HG02763 (cell line): ENCODE measurements at regions not wholly inside any gene's neighbourhood (a gene's known extent, or its start where the extent isn't known, plus 50 kb on each side); places are given as distances from the start of the nearest gene placed in this dataset.
"Not testable (repeated sequence)": the region's sequence is repeated elsewhere in the genome, so short reads cannot be mapped to it uniquely, and the experiment has no call there.

ENCODE experiments used
- ATAC-seq: cut with Tn5 transposase; IDR thresholded peaks from one replicate; pipeline ENCODE4 v1.9.1; 2021; ENCODE audit warnings: mild to moderate bottlenecking, moderate library complexity; ENCODE audit not compliant: unreplicated experiment

DNA sequence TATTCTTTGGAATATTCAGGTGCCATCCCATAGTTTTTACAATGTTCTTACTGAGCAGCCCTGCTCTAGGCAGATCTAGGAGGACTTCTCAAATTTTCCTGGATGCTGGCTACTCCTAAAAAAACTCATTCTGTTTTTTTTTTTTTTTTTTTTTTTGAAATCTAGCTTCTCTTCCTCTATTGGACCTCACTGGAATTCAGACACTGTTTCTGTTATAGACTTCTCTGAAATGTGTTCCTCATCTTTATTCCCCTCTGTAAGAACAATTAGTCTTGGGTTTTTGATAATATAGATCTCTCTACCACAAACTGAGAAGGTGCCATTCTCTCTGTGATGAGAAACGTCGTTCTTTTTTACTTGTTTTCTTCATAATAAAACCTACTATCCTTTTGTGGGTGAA lies 115.3 kb upstream of the CCND2 start:
- no peak for ATAC-seq

DNA sequence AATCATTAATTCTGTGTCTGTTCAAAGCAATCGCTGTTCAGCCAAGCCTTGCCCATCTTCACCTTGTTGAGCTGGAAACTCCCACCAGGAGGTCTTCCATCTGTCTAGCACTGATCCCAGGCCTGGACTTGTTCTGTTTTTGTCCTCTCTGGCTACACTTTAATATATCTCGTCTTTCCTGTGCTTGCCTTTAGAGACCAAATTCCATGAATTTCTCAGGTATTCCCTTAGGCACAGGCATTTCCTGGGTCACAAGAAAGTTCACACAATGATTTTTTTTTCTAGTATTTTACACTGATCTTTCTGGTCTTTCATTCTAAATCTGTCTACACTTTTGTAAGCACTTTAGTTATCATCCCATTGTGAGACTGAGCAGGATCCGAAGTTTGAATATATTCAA lies 116.4 kb upstream of the CCND2 start:
- no peak for ATAC-seq

DNA sequence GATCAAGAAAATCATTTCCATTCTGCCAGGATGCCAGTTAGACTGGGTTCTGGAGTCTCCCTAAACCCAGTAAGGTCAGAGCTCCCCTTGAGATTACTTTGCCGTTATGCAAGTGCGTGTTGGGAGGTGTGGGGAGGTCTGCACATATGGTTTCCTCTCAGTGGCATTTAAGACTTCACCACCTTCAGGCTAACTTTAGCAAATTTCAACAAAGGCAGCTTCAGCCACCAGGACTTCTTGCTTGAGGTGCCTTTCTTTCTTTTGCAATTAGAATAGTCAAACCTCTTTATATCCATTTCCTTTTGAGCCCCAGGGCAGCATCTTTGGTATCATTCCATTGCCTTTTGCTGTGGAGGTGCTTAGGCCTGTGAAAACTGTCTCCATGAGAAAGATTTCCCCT lies 117.2 kb upstream of the CCND2 start:
- no peak for ATAC-seq

DNA sequence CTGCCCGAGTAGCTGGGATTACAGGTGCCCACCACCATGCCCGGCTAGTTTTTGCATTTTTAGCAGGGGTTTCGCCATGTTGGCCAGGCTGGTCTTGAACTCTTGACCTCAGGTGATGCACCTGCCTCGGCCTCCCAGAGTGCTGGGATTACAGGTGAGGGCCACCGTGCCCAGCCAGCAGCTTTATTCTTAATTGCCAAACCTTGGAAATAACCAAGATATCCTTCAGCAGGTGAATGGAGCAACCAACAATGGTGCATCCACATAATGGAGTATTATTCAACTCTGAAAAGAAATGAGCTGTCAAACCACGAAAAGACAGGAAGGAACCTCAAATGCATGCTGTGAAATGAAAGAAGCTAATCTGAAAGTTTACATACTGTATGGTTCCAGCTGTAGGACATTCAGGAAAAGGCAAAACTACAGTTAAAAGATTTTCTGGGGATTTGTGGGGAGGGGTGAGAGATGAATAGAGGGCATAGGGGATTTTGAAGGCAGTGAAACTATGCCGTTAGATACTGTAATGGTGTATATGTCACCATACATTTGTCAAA lies 118.8 kb upstream of the CCND2 start:
- no peak for ATAC-seq

DNA sequence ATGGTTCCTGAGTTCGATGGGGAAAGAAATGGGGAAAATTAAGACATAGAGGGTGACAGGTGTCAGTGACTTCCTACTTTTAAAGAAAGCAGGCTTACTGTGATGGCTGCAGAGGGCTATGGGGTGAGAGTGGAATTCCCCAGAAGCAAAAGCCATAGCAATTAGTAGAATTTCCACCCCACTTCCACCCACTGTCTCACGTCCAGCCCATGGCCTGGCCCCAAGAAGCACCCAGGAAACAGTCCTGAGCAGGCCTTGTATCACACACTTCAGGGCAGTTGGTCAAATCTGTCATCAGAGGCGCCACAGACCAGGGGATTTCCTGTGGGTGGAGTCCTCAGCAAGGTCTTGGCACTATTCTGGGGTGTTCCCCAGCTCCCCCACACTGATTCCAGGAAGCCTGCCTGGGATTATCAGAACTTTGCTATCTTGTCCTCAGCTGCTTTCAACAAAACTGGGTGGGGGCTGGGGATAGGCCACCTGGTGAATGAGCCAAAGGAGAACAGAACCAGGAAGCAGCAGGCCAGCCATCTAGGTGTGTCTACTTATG lies 120.1 kb upstream of the CCND2 start:
- peak; percentile 75 for ATAC-seq

DNA sequence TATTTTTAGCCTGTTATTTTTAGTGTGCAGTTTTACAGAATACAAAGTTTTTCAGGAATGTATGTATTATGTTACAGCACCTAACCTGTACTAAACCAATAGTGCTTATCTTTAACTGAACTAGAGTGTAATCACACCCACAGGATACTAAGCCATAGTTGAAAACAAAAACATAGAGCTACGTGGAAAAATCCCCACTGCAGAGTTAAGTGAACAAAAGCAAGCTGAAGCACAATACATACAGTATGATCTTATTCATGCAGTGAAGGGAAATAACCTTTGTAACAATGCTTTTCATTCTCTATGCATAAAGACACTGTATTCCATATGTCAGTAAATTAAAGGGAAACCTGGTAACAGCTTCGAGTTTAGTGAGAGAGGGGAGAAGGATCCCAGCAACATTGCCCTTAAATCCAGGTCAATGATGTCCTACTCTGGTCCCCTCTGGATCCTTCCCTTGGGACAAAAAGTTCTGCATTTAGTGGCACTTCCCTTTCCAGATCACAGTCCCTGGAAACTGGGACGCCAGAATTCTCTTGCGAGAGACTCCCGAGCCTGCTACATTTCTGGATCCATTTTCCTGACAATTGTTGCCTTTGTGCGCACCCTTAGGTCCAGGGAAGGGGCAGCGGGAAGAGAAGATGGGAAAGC lies 121.3 kb upstream of the CCND2 start:
- ATAC-seq: no peak

DNA sequence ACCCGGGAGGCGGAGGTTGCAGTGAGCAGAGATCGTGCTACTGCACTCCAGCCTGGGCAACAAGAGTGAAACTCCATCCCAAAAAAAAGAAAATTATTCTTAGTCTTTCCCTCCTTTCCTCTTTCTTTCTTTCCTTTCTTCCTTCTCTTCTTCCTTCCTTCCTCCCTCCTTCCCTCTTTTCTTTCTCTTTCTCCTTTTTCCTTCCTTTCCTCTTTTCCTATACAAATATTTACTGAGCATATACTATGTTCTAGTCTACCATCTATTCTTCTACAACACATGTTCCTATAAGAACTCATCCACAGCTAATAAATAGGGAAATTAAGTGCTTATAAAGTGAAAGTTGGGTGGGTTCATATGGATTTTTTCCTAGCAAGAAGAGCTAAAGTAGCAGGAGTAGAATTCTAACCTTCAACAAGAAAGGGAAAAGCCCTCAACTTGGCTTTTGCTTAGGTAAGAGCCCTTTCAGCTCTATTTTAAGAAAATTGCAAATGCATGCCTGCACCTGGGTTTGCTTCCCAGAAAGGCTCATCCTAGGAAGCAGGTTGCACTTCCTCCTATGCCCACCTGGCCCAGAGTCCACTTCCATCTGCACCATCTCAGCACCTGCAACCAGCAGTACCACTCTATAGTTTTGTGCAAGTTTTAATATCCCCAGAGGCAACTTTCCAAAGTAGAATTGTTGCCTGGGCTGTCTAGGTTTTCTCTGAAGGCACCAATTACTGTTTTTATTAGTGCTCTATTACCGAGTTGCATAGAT lies 122.0 kb upstream of the CCND2 start:
- ATAC-seq: no peak

DNA sequence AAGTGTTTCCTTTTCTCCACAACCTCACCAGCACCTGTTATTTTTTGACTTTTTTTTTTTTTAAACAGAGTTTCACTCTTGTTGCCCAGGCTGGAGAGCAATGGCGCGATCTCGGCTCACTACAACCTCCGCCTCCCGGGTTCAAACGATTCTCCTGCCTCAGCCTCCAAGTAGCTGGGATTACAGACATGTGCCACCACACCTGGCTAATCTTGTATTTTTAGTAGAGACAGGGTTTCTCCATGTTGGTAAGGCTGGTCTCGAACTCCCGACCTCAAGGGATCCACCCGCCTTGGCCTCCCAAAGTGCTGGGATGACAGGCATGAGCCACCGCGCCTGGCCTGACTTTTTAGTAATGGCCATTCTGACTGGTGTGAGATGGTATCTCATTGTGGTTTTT lies 123.2 kb upstream of the CCND2 start:
- ATAC-seq: not testable (repeated sequence)

DNA sequence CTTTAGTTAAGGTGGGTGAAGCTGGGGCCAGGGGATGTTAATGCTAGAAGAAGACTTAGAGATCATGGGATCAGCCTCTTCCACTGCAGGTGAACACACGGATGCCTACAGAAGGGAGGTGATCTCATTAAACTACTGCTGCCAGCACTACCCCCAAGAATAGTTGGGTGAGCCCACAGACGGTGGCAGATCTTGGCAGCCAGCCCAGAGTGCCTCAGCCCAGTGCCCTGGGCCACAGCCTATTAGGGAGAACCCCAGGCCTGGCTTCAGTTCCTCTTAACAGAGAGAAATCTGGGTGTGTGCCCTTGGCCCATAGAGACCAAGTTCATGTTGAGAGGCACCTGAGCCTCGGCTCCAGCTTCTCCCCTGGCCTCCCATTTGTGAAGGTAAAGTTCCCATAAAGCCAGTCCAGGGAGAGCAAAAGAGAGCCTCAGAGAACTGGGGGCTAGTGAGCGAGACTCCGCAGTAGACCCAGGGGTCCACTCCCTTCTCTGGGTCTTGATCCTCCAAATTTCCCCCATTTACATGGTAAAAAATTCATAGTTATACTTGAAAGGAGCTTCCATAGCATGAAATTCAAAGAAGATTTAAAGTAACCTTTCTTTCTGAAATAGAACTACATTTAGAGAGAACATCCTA lies 125.0 kb upstream of the CCND2 start:
- ATAC-seq: peak; percentile 56

DNA sequence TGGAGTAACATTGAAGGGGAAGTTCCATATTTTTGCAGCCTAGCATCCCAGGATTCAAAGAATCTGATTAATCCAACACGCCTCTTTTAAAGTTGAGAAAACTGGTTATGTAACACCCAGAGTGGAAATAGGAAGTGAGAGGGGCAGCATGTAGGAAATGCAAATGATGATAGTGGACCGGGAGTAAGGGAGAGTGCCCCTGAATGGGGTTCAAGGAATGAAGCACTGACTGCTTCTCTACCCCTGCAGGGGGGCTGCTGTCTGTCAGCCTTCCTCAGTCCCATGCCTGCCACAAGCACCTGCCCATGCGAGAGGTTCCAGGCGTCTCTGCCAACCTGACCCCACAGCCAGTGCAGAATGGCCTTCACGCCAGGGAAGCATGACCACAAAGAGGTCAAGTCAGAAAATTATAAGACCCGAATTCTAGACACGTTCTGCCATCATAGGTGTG lies 126.5 kb upstream of the CCND2 start:
- no peak for ATAC-seq

DNA sequence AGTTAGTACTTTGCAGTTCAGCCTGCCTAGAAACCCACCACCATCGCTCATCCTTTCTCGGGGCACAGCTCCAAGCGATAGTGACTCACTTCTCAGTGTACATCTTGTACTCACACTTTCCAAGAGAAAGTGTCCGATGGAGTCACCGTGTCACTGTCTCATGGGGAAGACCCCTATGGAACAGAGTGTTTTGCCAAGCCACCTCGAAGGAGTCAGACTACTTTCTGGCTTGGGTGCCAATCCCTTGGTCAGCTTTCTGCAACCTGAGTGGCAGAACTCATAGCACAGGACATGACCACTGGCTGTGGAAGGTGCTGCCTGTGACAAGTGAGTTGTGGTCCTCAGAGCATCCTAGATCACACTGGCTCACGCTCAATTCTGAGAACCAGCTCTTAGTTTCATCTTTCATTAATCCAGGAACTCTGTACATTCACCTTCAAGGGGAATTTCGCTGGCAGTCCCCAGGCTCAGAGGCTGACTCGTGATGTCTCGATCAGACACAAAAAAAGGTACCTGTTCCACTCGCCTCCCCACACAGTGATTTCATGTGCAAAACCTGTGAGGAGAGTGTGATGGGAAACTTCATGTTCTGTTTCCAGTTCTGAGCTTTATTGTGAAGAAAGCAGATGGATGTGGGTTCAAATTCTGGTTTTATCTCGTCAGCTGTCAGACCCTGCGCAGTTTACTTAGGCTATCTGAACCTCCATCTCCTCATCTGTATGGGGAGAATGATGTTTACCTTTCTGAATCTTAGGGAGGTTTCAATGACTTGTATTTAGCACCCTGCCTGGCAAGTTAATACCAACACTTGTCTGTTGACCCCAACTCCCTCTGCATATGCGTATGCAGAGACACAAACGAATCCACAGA lies 127.3 kb upstream of the CCND2 start:
- no peak for ATAC-seq

DNA sequence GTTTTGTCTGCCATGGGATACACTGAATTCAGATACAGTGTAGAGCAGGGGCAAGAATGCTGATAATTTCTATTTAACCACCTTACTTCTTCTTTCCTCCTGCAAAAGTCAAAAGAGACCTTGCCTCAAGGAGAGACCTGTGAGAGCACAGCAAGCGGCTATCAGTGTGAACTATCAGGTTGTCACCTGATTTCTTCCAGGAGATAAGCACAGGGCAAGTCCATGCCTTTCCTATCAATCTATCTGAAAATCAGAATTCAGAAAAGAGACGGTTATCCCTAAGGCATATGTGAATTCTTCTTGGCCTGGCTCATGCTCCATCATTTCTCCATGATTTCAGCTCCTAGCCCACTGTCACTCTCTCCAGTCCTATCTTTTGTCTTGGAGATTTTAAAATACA lies 128.9 kb upstream of the CCND2 start:
- no peak for ATAC-seq

DNA sequence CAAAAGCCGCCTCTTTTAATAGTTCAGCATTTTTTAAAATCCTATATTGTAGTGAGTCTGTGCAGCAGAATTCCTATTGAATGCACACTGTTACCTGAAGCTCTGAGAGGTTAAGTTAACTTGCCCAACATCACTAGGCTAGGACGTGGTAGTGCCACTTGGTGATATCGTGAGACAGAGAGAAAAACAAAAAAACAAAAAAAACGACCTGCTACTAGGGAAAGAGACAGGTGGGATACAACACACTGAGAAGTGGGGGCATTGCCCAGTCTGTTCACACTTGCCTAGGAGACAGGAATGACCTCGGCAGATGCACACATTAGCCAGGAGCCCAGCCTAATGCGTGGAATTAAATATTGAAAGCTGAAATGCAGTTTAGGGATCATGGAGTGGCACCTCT lies 129.7 kb upstream of the CCND2 start:
- ATAC-seq: no peak

DNA sequence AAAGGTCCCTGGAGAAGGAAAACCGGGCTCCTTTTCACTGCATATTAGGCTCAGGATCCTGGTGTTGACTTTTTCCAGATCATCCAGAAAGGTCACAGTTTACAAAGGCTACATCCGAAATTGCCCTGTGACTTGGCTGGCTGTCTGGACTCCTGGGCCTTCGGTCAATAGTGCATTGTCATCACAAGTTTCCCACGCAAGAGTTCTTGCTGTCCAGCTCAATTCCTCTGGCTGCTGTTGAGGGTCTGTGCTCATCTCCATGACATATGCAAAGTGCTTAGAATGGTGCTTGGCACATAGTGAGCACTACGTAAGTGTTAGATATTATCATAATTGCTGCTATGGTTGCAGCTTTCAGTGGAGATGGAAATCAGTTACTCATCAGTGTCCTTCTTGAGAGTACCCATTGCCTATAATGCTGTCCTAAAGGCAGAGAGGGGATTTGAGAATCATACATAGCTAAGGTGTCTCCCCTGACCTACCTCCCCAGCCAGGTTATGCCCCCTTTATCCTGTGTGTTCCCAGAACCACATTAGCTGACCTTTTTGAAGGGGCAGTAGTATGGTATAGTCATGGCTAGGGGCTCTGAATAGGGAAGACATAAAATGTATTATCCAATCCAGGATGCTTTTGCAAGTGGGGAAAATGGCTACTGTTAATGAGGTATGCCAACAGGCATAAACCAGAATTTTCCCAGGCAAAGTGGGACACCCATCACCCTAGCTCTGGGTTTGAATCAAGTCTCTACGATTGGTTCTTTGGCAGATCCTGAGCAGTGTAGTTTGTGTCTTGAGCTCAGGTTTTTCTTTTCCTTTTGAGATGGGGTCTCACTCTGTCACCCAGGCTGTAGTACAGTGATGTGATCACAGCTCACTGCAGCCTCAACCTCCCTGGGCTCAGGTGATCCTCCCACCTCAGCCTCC lies 132.0 kb upstream of the CCND2 start:
- ATAC-seq: no peak

DNA sequence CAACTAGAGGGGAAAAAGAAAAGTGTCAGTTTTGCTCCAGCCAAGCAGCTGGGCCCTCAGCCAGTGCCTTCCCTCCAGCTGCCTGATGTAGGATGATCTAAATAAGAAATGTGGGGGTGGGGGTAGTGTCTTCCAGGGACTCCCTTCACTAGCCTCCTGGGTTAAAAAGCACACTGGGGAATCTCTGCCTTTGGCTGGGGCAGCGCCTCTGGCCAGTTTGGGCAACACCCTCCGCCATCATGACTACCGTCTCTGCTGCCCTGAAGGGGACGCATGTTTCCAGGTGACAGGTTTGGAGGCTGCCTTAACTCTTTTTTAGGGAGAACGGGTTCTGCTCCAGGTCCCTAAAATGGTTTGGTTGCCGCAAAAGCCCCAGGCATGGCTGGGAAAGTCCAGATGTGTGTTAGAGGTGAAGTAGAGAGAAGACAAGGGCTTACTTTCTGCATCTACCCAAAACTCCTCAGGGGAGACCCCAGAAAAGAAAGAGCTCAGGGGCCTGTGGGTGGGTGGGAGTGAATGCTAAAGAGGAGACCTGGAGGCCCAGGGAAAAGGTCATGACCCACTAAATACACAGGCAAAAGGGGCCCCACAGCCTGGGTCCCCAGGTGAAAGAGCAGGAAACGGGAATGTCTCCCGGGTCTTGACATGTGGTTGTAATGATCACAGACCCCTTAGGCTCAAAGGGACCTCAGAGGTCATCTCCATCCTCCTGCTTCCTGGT lies 132.8 kb upstream of the CCND2 start:
- no peak for ATAC-seq

DNA sequence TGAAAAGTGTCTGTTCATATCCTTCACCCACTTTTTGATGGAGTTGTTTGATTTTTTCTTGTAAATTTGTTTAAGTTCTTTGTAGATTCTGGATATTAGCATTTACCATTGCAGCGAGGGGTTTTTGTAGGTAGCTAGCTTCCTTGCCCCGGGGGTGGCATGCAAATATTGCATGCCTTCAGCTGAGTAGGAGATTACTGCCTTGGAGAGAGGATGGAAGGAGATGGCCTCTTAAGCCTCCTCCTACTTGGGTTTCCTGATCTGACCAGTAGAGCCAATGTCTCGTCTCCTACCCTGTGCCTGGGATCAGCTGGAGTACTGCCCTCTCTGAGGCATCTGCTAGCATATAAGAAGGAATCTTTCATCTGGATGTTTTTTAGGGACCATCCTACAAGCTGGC lies 134.4 kb upstream of the CCND2 start:
- ATAC-seq: no peak

DNA sequence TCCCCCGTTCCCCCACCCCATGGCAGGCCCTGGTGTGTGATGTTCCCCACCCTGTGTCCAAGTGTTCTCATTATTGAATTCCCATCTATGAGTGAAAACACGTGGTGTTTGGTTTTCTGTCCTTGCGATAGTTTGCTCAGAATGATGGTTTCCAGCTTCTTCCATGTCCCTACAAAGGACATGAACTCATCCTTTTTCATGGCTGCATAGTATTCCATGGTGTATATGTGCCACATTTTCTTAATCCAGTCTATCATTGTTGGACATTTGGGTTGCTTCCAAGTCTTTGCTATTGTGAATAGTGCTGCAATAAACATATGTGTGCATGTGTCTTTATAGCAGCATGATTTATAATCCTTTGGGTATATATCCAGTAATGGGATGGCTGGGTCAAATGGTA lies 135.0 kb upstream of the CCND2 start:
- ATAC-seq: not testable (repeated sequence)

DNA sequence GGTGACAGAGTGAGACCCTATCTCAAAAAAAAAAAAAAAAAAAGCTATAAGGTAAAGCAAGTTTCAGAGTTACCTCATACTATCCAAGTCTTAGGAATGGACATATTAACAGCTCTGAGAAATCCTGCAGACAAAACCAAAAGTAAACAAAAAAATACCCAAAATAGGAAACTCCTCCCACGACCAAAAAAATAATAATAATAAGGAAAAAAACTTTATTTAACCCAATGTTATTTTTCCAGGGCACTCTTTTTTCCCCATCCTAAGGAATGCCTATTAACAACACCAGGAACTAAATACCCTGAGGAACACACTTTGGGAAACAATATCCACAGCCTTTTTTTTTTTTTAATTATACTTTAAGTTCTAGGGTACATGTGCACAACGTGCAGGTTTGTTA lies 135.5 kb upstream of the CCND2 start:
- no peak for ATAC-seq

DNA sequence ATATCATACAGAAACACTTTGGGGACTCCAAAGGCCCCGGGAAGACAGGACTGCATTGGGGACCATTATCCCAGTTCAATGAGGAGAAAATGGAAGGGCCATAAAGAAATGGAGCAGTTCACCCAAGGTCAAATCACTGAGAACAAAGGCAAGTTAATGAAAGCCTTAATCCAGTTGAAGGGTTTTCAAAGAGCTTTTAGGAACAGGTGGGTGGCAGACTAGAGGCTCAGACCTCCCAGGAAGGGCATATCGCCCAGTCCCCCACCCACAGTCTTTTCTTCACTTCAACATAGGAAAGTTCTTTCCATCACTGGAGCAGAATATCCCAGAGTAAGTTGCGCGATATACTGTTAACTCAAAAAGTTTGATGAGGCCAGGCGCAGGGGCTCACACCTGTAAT lies 136.1 kb upstream of the CCND2 start:
- no peak for ATAC-seq
